SK-N-SH (cell line): ENCODE measurements at regions not wholly inside any gene's neighbourhood (a gene's known extent, or its start where the extent isn't known, plus 50 kb on each side); places are given as distances from the start of the nearest gene placed in this dataset.

Source experiments
- CTCF ChIA-PET: fragments of 300-600, 350-600 bp; formaldehyde crosslinking; extraction: SDS; loops from one replicate; lab custom pipeline; 2021; lab: Yijun Ruan, JAX
- POLR2A ChIA-PET: fragments of 350-600 bp; sonication (Branson Sonifier 250); formaldehyde crosslinking; extraction: SDS; loops from one replicate; lab custom pipeline; 2020; ENCODE audit warnings: antibody characterized with exemption, inconsistent platforms; lab: Yijun Ruan, JAX
- DNase-seq: peaks from one replicate; pipeline ENCODE4 v3.0.0; 2012
- H2AFZ ChIP-seq: fragments of 200-600 bp; sonication (generic); 2 replicates; pipeline ENCODE4 v1.8.1; 2016; ENCODE audit warnings: antibody characterized with exemption, mild to moderate bottlenecking, low read depth
- H3F3A ChIP-seq: fragments of 200-600 bp; sonication (generic); replicated peaks from 2 replicates; pipeline ENCODE3; 2016; ENCODE audit warnings: antibody characterized with exemption, mild to moderate bottlenecking; ENCODE audit not compliant: insufficient read depth
- H3K27ac ChIP-seq, 2 experiments: fragments of 200-500 bp in 1 of 2; fragments of 200-600 bp in 1 of 2; sonication (Bioruptor generic) in 1 of 2; sonication (generic), shearing (Covaris generic) in 1 of 2; 2 replicates each; pipeline versions ENCODE4 v1.5.1 to v1.6.1; 2014 to 2016; ENCODE audit warnings: low read depth in 2 of 2, inconsistent platforms in 1 of 2, low read length in 1 of 2, mild to moderate bottlenecking in 1 of 2, mixed read lengths in 1 of 2
- H3K27me3 ChIP-seq: fragments of 200-600 bp; sonication (generic), shearing (Covaris generic); 2 replicates; pipeline ENCODE4 v1.6.1; 2016; ENCODE audit warnings: mixed run types; ENCODE audit not compliant: insufficient read depth
- H3K36me3 ChIP-seq, 2 experiments: fragments of 200-500 bp in 1 of 2; fragments of 200-600 bp in 1 of 2; sonication (Bioruptor generic) in 1 of 2; sonication (generic) in 1 of 2; replicated peaks in 1 of 2; 2 replicates each; pipeline versions ENCODE3 to v1.5.1; 2014 to 2016; ENCODE audit warnings: low read length in 1 of 2, mild to moderate bottlenecking in 1 of 2; ENCODE audit not compliant: insufficient read depth in 2 of 2, control insufficient read depth in 1 of 2
- H3K4me1 ChIP-seq, 2 experiments: fragments of 200-500 bp in 1 of 2; fragments of 200-600 bp in 1 of 2; sonication (Bioruptor generic) in 1 of 2; sonication (generic), shearing (Covaris generic) in 1 of 2; 2 replicates each; pipeline versions ENCODE4 v1.5.1 to v1.6.1; 2014 to 2016; ENCODE audit warnings: low read depth in 1 of 2, low read length in 1 of 2, mixed run types in 1 of 2; ENCODE audit not compliant: insufficient read depth in 2 of 2, control insufficient read depth in 1 of 2
- H3K4me2 ChIP-seq: fragments of 200-600 bp; sonication (generic), shearing (Covaris generic); 2 replicates; pipeline ENCODE4 v1.6.1; 2017; ENCODE audit warnings: mixed run types
- H3K4me3 ChIP-seq, 2 experiments: fragments of 200-500 bp in 1 of 2; fragments of 200-600 bp in 1 of 2; sonication (Bioruptor generic) in 1 of 2; sonication (generic), shearing (Covaris generic) in 1 of 2; 2 replicates each; pipeline versions ENCODE4 v1.5.1 to v1.8.1; 2014 to 2016; ENCODE audit warnings: low read depth in 2 of 2, inconsistent platforms in 1 of 2, low read length in 1 of 2, mild to moderate bottlenecking in 1 of 2, mixed read lengths in 1 of 2, moderate library complexity in 1 of 2
- H3K79me2 ChIP-seq: fragments of 200-600 bp; sonication (generic); 2 replicates; pipeline ENCODE4 v1.8.1; 2017; ENCODE audit warnings: mild to moderate bottlenecking; ENCODE audit not compliant: insufficient read depth
- H3K9ac ChIP-seq: fragments of 200-600 bp; sonication (generic); 2 replicates; pipeline ENCODE4 v1.6.1; 2017; ENCODE audit warnings: mixed run types
- H3K9me2 ChIP-seq: fragments of 200-600 bp; sonication (generic); 2 replicates; pipeline ENCODE4 v1.6.1; 2017; ENCODE audit warnings: mixed run types
- H3K9me3 ChIP-seq: fragments of 200-600 bp; sonication (generic); 2 replicates; pipeline ENCODE4 v1.6.1; 2017; ENCODE audit warnings: mixed run types, mild to moderate bottlenecking, moderate library complexity
- H4K20me1 ChIP-seq: fragments of 200-600 bp; sonication (generic); 2 replicates; pipeline ENCODE4 v1.6.1; 2017; ENCODE audit warnings: mild to moderate bottlenecking, mixed run types; ENCODE audit not compliant: insufficient read depth
- CHD2 ChIP-seq: fragments of 150-350 bp; IDR thresholded peaks from 2 replicates; pipeline ENCODE4 v1.6.1; 2018; ENCODE audit warnings: low read length; ENCODE audit not compliant: partially characterized antibody
- CTCF ChIP-seq: fragments of 200-600 bp; sonication (generic); IDR thresholded peaks from 2 replicates; pipeline ENCODE4 v1.6.1; 2017; ENCODE audit warnings: antibody characterized with exemption, mild to moderate bottlenecking, moderate library complexity
- ELF1 ChIP-seq: IDR thresholded peaks from 2 replicates; pipeline ENCODE4 v1.4.0; 2012
- EZH2phosphoT487 ChIP-seq: fragments of 200-600 bp; sonication (generic); IDR thresholded peaks from 2 replicates; pipeline ENCODE4 v1.6.1; 2017; ENCODE audit warnings: low read depth, mixed run types, mild to moderate bottlenecking, antibody characterized with exemption, moderate library complexity, borderline replicate concordance
- GABPA ChIP-seq: IDR thresholded peaks from 2 replicates; pipeline ENCODE4 v1.4.0; 2012; ENCODE audit warnings: low read depth, mild to moderate bottlenecking
- IRF3 ChIP-seq: fragments of 150-350 bp; IDR thresholded peaks from 2 replicates; pipeline ENCODE4 v1.6.1; 2016; ENCODE audit warnings: mild to moderate bottlenecking, low read depth, low read length
- JUND ChIP-seq: IDR thresholded peaks from 2 replicates; pipeline ENCODE4 v1.4.0; 2012
- MEF2A ChIP-seq: IDR thresholded peaks from 2 replicates; pipeline ENCODE4 v1.4.0; 2012; ENCODE audit warnings: low read depth, borderline replicate concordance
- MXI1 ChIP-seq: IDR thresholded peaks from 2 replicates; pipeline ENCODE4 v1.6.1; 2012; ENCODE audit warnings: mild to moderate bottlenecking, low read depth, low read length, improper control_type of control experiment
- NFIC ChIP-seq: IDR thresholded peaks from 2 replicates; pipeline ENCODE4 v1.4.0; 2012; ENCODE audit warnings: borderline replicate concordance
- NRF1 ChIP-seq: IDR thresholded peaks from 2 replicates; pipeline ENCODE4 v1.6.1; 2012; ENCODE audit warnings: low read depth, mild to moderate bottlenecking, low read length
- RAD21 ChIP-seq: IDR thresholded peaks from 2 replicates; pipeline ENCODE4 v1.6.1; 2012; ENCODE audit warnings: mild to moderate bottlenecking, low read length
- RXRA ChIP-seq: IDR thresholded peaks from 2 replicates; pipeline ENCODE4 v1.4.0; 2012; ENCODE audit warnings: low read depth, mild to moderate bottlenecking, borderline replicate concordance
- USF1 ChIP-seq: IDR thresholded peaks from 2 replicates; pipeline ENCODE4 v1.4.0; 2012; ENCODE audit warnings: low read depth, borderline replicate concordance
- USF2 ChIP-seq: fragments of 150-350 bp; IDR thresholded peaks from 2 replicates; pipeline ENCODE4 v1.6.1; 2017; ENCODE audit warnings: antibody characterized with exemption, low read length, low read depth, borderline replicate concordance
- YY1 ChIP-seq: IDR thresholded peaks from 2 replicates; pipeline ENCODE4 v1.4.0; 2012; ENCODE audit warnings: low read depth, mild to moderate bottlenecking
- ZBTB33 ChIP-seq: IDR thresholded peaks from 2 replicates; pipeline ENCODE4 v1.4.0; 2012; ENCODE audit warnings: low read depth, borderline replicate concordance
- WGBS: methylation state at CpG from one replicate; pipeline ENCODE4 v1.1.6; 2017; ENCODE audit warnings: low lambda C conversion rate; 5-methylcytosine and 5-hydroxymethylcytosine counted together

- ChIA-PET CTCF (no interaction called here), POLR2A (no interaction called here)
- WGBS: 85% methylated on average over 5 of the region's 5 CpGs
- H3K27ac ChIP-seq: no peak overlapping the region
- H2AFZ ChIP-seq: no peak overlapping the region
- no peak overlapping the region for H3K4me2 ChIP-seq
- peaks cover 20% of the 10 kb centered on the region; the same call in 1 of the 2 replicates for H4K20me1 ChIP-seq
- no peak overlapping the region for H3K4me3 ChIP-seq
- no peak for DNase-seq
- peaks cover 19% of the 10 kb centered on the region for H3K79me2 ChIP-seq
- no peaks in the 10 kb centered on the region for H3K27me3 ChIP-seq
- no peaks in the 10 kb centered on the region for H3K9me2 ChIP-seq
- peaks cover 15% of the 10 kb centered on the region for H3F3A ChIP-seq
- H3K9me3 ChIP-seq: no peaks in the 10 kb centered on the region
- H3K4me1 ChIP-seq: peaks cover 0 to 16% of the 10 kb centered on the region in 2 experiments; a peak in 2 of 4 replicates
- peaks cover 9 to 10% of the 10 kb centered on the region in 2 experiments for H3K36me3 ChIP-seq
- no peak overlapping the region for H3K9ac ChIP-seq
- TF ChIP-seq YY1 (no peak), USF2 (no peak), ZBTB33 (no peak), RAD21 (no peak), MEF2A (no peak), MXI1 (no peak), RXRA (no peak), GABPA (no peak), ELF1 (no peak)
Observed at GRCh38 chr4:20391912-20392311, 140.2 kb downstream of the SLIT2 start.

- Histone ChIP-seq H2AFZ (no peak overlapping the region), H3K27me3 (no peaks in the 10 kb centered on the region), H3K9ac (no peak overlapping the region), H3K9me3 (no peaks in the 10 kb centered on the region), H3K79me2 (peaks cover 26% of the 10 kb centered on the region), H3K9me2 (no peaks in the 10 kb centered on the region), H3K27ac (peak overlapping the region in 1 of 2 experiments; percentile 10; a peak in 1 of 4 replicates), H4K20me1 (peaks cover 20% of the 10 kb centered on the region; the same call in 1 of the 2 replicates), H3K4me1 (peaks cover 0 to 16% of the 10 kb centered on the region in 2 experiments; a peak in 2 of 4 replicates), H3K4me3 (no peak overlapping the region), H3K36me3 (peaks cover 9 to 10% of the 10 kb centered on the region in 2 experiments), H3K4me2 (peak overlapping the region; percentile 39; the same call in 1 of the 2 replicates)
- POLR2A ChIA-PET: no interaction called here
- CTCF ChIA-PET: interaction anchor here (0.7 to 2.1 kb wide), 7 partner anchors 15 to 315 kb away, joined by 3 to 6 read pairs (median 3); no protein-coding TSS in a partner anchor
- no peak for DNase-seq
- 92% methylated on average over 5 of the region's 5 CpGs for WGBS
- no peak for TF ChIP-seq NRF1
- TF ChIP-seq ZBTB33: no peak
- TF ChIP-seq USF1: no peak
- TF ChIP-seq CTCF: no peak
- no peak for TF ChIP-seq EZH2phosphoT487
- TF ChIP-seq JUND: no peak
- TF ChIP-seq GABPA: no peak
- no peak for TF ChIP-seq CHD2
- no peak for TF ChIP-seq MEF2A
- TF ChIP-seq IRF3: no peak
- TF ChIP-seq MXI1: no peak
- no peak for TF ChIP-seq NFIC
- TF ChIP-seq RXRA: no peak
- TF ChIP-seq, all 33 proteins: peak for 0
- peaks cover 15% of the 10 kb centered on the region for H3F3A ChIP-seq
Observed at GRCh38 chr4:20393486-20394100, 141.9 kb downstream of the SLIT2 start.
